BLaER1 treated with 17β-estradiol and CSF1 and Interleukin-3, amounts not matched to agents 10 nM and 100 nM (cell line): ENCODE measurements at regions not wholly inside any gene's neighbourhood (a gene's known extent, or its start where the extent isn't known, plus 50 kb on each side); places are given as distances from the start of the nearest gene placed in this dataset.

ENCODE experiments used
- H3K27ac ChIP-seq, 11 experiments: shearing (Covaris generic); formaldehyde crosslinking; 2 replicates each; pipeline ENCODE4 v1.8.1; 2022
- H3K27me3 ChIP-seq, 11 experiments: shearing (Covaris generic); formaldehyde crosslinking; 2 replicates each; pipeline ENCODE4 v1.8.1; 2022
- H3K36me3 ChIP-seq, 11 experiments: shearing (Covaris generic); formaldehyde crosslinking; 2 replicates each; pipeline ENCODE4 v1.8.1; 2022
- H3K4me1 ChIP-seq, 10 experiments: shearing (Covaris generic); formaldehyde crosslinking; 2 replicates each; pipeline ENCODE4 v1.8.1; 2022
- H3K4me2 ChIP-seq, 11 experiments: shearing (Covaris generic); formaldehyde crosslinking; 2 replicates each; pipeline ENCODE4 v1.8.1; 2022
- H3K4me3 ChIP-seq, 10 experiments: shearing (Covaris generic); formaldehyde crosslinking; 2 replicates each; pipeline ENCODE4 v1.8.1; 2022
- H3K9ac ChIP-seq, 11 experiments: shearing (Covaris generic); formaldehyde crosslinking; 2 replicates each; pipeline ENCODE4 v1.8.1; 2022
- H3K9me3 ChIP-seq, 11 experiments: shearing (Covaris generic); formaldehyde crosslinking; replicated peaks in 1 of 11; 2 replicates each; pipeline ENCODE4 v1.8.1; 2022
- H4K20me1 ChIP-seq, 11 experiments: shearing (Covaris generic); formaldehyde crosslinking; 2 replicates each; pipeline ENCODE4 v1.8.1; 2022
- Cebpa-rat ChIP-seq, 11 experiments: shearing (Covaris generic); IDR thresholded peaks; 2 replicates each; pipeline ENCODE4 v1.8.1; 2022

DNA sequence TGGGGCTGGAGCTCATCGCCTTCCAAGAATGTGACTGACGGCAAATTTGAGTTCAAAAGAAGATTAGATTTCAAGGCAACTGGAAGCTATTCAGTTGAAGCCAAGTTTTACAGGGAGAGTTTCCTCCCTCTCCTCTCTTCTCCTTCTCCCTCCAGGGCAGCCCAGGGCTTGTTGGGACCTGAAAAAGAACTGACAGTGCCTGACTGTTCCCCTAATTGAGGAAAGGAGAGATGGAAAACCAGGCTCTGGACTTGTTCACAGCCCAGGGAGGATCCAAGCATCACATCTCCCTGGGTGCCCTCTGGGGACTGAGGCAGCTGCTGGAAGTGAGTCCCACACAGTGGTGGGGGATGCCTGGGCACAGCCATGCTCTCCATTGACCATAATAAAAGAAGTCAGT lies 88.1 kb downstream of the THNSL2 start:
- Histone ChIP-seq H4K20me1 (no peaks in the 10 kb centered on the region), H3K4me2 (no peak overlapping the region), H3K9ac (no peak overlapping the region), H3K27ac (no peak overlapping the region), H3K9me3 (no peaks in the 10 kb centered on the region; a peak in 1 of 22 replicates), H3K4me1 (peaks cover 0 to 10% (median 0%) of the 10 kb centered on the region in 10 experiments; a peak in 2 of 20 replicates), H3K4me3 (no peak overlapping the region), H3K36me3 (no peaks in the 10 kb centered on the region), H3K27me3 (no peaks in the 10 kb centered on the region)
- no peak for TF ChIP-seq Cebpa-rat (IDR thresholded peaks at IDR 0.05)

- TF ChIP-seq Cebpa-rat (IDR thresholded peaks at IDR 0.05): no peak
- no peak overlapping the region for H3K4me2 ChIP-seq
- peaks cover 0 to 10% (median 0%) of the 10 kb centered on the region in 11 experiments; a peak in 6 of 22 replicates for H3K9me3 ChIP-seq
- no peaks in the 10 kb centered on the region for H4K20me1 ChIP-seq
- no peaks in the 10 kb centered on the region for H3K27me3 ChIP-seq
- H3K27ac ChIP-seq: no peak overlapping the region
- H3K4me1 ChIP-seq: peaks cover 0 to 34% (median 0%) of the 10 kb centered on the region in 10 experiments; a peak in 6 of 20 replicates
- no peak overlapping the region for H3K9ac ChIP-seq
- H3K4me3 ChIP-seq: no peak overlapping the region
- H3K36me3 ChIP-seq: no peaks in the 10 kb centered on the region
These were observed 84.4 kb downstream of the THNSL2 start for GRCh38 chr2:88254437-88255091.

DNA sequence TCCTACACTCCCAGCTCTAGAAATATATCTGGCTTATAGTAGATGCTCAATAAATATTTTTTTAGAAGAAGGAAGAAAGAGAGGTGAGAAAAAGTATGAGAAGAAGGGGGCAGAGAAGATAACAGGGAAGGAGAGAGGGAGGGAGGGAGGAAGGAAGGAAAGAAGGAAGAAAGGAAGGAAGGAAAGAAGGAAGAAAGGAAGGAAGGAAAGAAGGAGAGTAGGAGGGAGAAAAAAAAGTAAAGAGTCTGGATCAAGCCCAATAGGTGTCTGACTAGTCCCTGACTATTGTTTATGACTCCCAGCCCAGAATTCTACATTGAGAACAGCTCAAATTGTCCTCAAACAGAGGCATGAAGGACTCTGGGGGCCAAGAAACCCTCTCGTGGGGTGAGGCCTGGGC lies 83.9 kb downstream of the THNSL2 start:
- Histone ChIP-seq H3K4me1 (peaks cover 0 to 34% (median 0%) of the 10 kb centered on the region in 10 experiments; a peak in 6 of 20 replicates), H3K9ac (no peak overlapping the region), H3K27me3 (no peaks in the 10 kb centered on the region), H3K4me2 (no peak overlapping the region), H3K9me3 (peaks cover 0 to 10% (median 0%) of the 10 kb centered on the region in 11 experiments; a peak in 6 of 22 replicates), H3K36me3 (no peaks in the 10 kb centered on the region), H4K20me1 (no peaks in the 10 kb centered on the region), H3K4me3 (no peak overlapping the region), H3K27ac (no peak overlapping the region)
- no peak for TF ChIP-seq Cebpa-rat (IDR thresholded peaks at IDR 0.05)

- H3K4me2 ChIP-seq: no peak overlapping the region
- no peak for TF ChIP-seq Cebpa-rat (IDR thresholded peaks at IDR 0.05)
- H3K9ac ChIP-seq: no peak overlapping the region
- peaks cover 0 to 34% (median 0%) of the 10 kb centered on the region in 10 experiments; a peak in 6 of 20 replicates for H3K4me1 ChIP-seq
- no peak overlapping the region for H3K27ac ChIP-seq
- H4K20me1 ChIP-seq: no peaks in the 10 kb centered on the region
- no peaks in the 10 kb centered on the region for H3K27me3 ChIP-seq
- no peak overlapping the region for H3K4me3 ChIP-seq
- H3K9me3 ChIP-seq: peaks cover 0 to 10% (median 0%) of the 10 kb centered on the region in 11 experiments; a peak in 6 of 22 replicates
- no peaks in the 10 kb centered on the region for H3K36me3 ChIP-seq
These were observed 83.2 kb downstream of the THNSL2 start for GRCh38 chr2:88253375-88253774.

DNA sequence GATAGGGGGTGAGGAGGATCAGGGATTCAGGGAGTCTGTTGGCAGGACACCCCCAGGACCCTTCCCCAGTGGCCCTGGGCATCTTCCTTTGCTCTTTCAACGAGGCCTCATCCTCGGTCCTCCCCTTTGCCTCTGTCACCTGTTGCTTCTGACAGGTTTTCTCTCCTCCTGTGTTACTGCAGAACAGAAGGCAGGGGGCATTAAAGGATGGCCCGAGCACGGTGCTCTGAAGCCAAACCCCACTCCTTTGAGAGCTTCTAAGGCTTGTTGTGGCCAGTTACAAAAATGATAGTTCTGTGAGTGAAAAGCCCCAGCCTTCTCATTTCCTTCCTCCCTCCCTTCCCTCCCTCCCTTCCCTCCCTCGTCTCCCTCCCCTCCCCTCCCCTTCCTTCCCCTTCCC lies 82.5 kb downstream of the THNSL2 start:
- no peak overlapping the region for H3K9ac ChIP-seq
- no peak for TF ChIP-seq Cebpa-rat (IDR thresholded peaks at IDR 0.05)
- peak overlapping the region in 2 of 11 experiments; percentile 7 to 28; a peak in 3 of 22 replicates for H3K4me2 ChIP-seq
- no peaks in the 10 kb centered on the region for H3K36me3 ChIP-seq
- H3K4me1 ChIP-seq: peaks cover 0 to 41% (median 0%) of the 10 kb centered on the region in 10 experiments; a peak in 6 of 20 replicates
- H3K4me3 ChIP-seq: no peak overlapping the region
- H3K9me3 ChIP-seq: peaks cover 0 to 10% (median 0%) of the 10 kb centered on the region in 11 experiments; a peak in 6 of 22 replicates
- no peaks in the 10 kb centered on the region for H4K20me1 ChIP-seq
- H3K27me3 ChIP-seq: no peaks in the 10 kb centered on the region
- no peak overlapping the region for H3K27ac ChIP-seq

GRCh38 chr2:88252111-88252510 lies 82.0 kb downstream of the THNSL2 start:
- Histone ChIP-seq H3K4me3 (no peak overlapping the region), H3K9me3 (peaks cover 0 to 10% (median 0%) of the 10 kb centered on the region in 11 experiments; a peak in 6 of 22 replicates), H3K4me2 (peak overlapping the region in 1 of 11 experiments; percentile 28; a peak in 1 of 22 replicates), H3K27me3 (no peaks in the 10 kb centered on the region), H3K36me3 (no peaks in the 10 kb centered on the region), H4K20me1 (no peaks in the 10 kb centered on the region), H3K4me1 (peaks cover 0 to 41% (median 0%) of the 10 kb centered on the region in 10 experiments; a peak in 6 of 20 replicates), H3K9ac (no peak overlapping the region), H3K27ac (no peak overlapping the region)
- TF ChIP-seq Cebpa-rat (IDR thresholded peaks at IDR 0.05): no peak

DNA sequence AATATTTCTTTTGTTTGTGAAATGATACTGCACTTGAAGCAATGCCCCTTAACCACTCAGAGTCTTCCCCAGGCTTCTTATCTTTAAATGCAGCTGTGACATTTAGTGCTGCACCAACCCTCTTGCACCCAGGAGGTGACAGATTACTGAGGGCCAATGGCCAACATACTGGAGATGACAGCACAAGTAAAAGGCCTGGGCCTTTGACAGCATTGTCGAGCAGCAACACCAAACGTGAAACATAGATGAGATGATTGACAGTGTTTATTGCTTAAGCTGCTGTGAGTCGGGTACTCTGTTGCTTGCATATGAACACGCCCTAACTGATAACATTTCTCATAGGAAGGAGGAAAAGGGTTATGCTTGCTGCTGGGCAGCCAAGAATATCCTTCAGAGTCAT lies 80.3 kb downstream of the THNSL2 start:
- H3K9ac ChIP-seq: no peak overlapping the region
- no peaks in the 10 kb centered on the region for H4K20me1 ChIP-seq
- peak overlapping the region in 2 of 11 experiments; percentile 1 to 6; a peak in 2 of 22 replicates for H3K4me2 ChIP-seq
- no peak for TF ChIP-seq Cebpa-rat (IDR thresholded peaks at IDR 0.05)
- no peaks in the 10 kb centered on the region for H3K27me3 ChIP-seq
- no peak overlapping the region for H3K27ac ChIP-seq
- H3K4me3 ChIP-seq: no peak overlapping the region
- H3K9me3 ChIP-seq: peaks cover 0 to 12% (median 4%) of the 10 kb centered on the region in 11 experiments; a peak in 10 of 22 replicates
- H3K4me1 ChIP-seq: peaks cover 0 to 39% (median 0%) of the 10 kb centered on the region in 10 experiments; a peak in 6 of 20 replicates
- H3K36me3 ChIP-seq: no peaks in the 10 kb centered on the region

- Histone ChIP-seq H3K9me3 (peaks cover 17 to 30% (median 23%) of the 10 kb centered on the region in 11 experiments), H3K4me3 (no peak overlapping the region), H3K27ac (no peak overlapping the region), H3K4me1 (peaks cover 0 to 31% (median 0%) of the 10 kb centered on the region in 10 experiments; a peak in 6 of 20 replicates), H3K4me2 (no peak overlapping the region), H3K9ac (no peak overlapping the region), H4K20me1 (no peaks in the 10 kb centered on the region), H3K27me3 (no peaks in the 10 kb centered on the region), H3K36me3 (no peaks in the 10 kb centered on the region)
- TF ChIP-seq Cebpa-rat (IDR thresholded peaks at IDR 0.05): no peak
These were observed 78.2 kb downstream of the THNSL2 start for GRCh38 chr2:88248280-88248828.

DNA sequence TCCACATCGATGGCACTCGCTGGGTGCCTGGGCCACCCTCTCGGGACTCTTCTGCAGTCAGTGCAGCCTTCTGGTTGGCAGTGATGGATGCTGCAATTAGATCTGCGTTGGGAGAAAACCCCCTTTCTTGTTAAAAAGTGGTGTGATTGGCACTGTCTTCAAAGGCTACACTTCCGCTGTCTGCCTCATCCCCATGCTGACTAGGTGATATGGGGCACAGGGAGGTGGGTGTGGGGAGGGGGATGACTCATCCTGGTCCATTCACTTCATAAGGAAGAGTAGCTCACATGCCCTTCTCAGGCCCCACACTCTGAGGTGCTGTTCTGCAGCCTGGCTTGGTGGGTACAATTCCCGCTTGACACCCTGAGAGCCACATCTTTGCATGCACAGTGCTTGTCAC lies 77.4 kb downstream of the THNSL2 start:
- TF ChIP-seq Cebpa-rat (IDR thresholded peaks at IDR 0.05): no peak
- H4K20me1 ChIP-seq: no peaks in the 10 kb centered on the region
- H3K9me3 ChIP-seq: peaks cover 22 to 36% (median 30%) of the 10 kb centered on the region in 11 experiments
- no peaks in the 10 kb centered on the region for H3K36me3 ChIP-seq
- no peaks in the 10 kb centered on the region for H3K27me3 ChIP-seq
- H3K4me2 ChIP-seq: no peak overlapping the region
- H3K27ac ChIP-seq: no peak overlapping the region
- H3K9ac ChIP-seq: no peak overlapping the region
- H3K4me1 ChIP-seq: peaks cover 0 to 30% (median 0%) of the 10 kb centered on the region in 10 experiments; a peak in 6 of 20 replicates
- H3K4me3 ChIP-seq: no peak overlapping the region
